ENCODE measurements at regions not wholly inside any gene's neighbourhood (a gene's known extent, or its start where the extent isn't known, plus 50 kb on each side); places are given as distances from the start of the nearest gene placed in this dataset.

DNA sequence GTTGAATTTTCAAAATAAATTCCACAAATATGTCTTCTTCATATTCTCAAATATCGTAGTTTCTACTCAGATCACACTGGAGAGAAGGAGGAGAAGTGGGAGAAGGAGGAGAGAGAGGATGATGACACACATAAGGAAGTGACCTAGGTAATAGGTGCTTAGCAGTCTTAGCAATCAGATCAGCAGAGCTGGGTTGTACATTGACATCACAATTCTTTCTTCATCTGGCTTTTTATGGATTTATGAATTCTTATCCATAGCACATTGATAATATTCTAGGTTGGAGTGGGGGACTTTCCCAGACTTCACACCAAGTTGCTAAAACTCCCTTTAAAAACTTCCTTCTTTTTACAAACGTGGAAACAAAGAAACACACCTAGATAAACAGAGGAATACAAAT, 86.9 kb downstream of the FGF9 start:
- Mint-ChIP-seq H3K4me1 (no peaks in the 10 kb centered on the region), H3K9me3 (no peaks in the 10 kb centered on the region), H3K4me3 (no peak overlapping the region), H3K27ac (no peak overlapping the region), H3K27me3 (peaks cover 4% of the 10 kb centered on the region), H3K36me3 (ENCODE audit: low read depth) (no peaks in the 10 kb centered on the region)
- no peak for ATAC-seq (replicated peaks)

DNA sequence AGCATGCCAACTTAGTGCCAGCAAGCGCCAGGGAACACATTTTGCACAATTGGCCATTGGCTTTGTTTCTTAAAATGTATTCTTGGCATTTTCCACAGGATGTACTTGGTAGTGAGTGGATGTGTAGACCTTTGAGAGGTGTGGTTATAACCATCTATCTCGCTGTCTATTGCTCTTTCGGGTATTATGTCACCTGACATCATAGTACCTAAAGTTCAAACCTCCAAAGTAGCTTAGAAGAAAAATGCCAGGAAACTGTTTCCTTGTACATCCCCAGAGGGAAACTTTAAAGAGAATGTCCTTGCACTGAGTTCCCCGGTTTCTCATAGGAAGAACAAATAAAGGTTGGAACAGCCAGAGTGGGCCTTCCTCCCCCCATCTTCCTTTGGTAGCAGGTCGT, 87.6 kb downstream of the FGF9 start:
- Mint-ChIP-seq H3K27ac (no peak overlapping the region), H3K36me3 (ENCODE audit: low read depth) (no peaks in the 10 kb centered on the region), H3K4me1 (no peaks in the 10 kb centered on the region), H3K27me3 (peaks cover 4% of the 10 kb centered on the region), H3K4me3 (no peak overlapping the region), H3K9me3 (no peaks in the 10 kb centered on the region)
- no peak for ATAC-seq (replicated peaks)

DNA sequence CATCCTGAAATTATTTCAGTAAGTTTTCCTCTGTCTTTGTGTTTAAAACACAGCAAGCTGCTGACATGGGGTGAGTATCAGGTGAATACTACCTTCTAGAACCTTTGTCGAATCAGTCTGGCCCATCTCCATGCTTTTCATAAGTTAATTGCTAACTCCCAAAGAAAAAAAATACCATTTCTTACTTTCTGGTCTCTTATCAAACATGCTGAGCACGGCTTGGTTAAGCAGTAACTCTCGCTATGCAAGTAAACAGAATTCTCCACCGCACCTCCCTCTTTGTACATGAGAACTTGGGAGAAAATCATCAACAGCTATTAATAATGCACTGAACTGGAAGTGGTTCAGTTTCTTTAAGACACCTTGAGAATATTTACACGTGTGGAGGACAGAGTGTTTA, 88.6 kb downstream of the FGF9 start:
- Mint-ChIP-seq H3K9me3 (no peaks in the 10 kb centered on the region), H3K27me3 (peaks cover 4% of the 10 kb centered on the region), H3K27ac (no peak overlapping the region), H3K36me3 (ENCODE audit: low read depth) (no peaks in the 10 kb centered on the region), H3K4me3 (no peak overlapping the region), H3K4me1 (no peaks in the 10 kb centered on the region)
- no peak for ATAC-seq (replicated peaks)

DNA sequence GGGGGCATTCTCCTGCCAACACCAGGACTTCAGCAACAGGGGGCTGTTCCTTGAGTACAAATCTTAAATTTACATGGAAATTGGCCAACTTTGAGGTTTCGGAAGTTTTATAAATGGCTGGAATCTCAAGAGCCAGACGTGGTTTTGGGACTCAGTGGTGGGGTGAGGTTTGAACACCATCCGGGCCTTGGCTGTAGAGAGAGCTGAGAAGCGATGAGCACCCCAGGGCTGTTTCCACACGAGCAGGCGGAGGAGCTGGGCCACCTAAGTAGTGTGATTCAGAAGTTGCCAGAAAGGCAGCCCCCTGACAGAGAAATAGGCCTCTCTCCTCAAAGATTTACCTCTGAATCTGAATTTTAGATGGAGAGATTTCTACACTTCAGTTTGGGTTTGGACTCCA, 89.0 kb downstream of the FGF9 start:
- H3K36me3 Mint-ChIP-seq (ENCODE audit: low read depth) = no peaks in the 10 kb centered on the region

DNA sequence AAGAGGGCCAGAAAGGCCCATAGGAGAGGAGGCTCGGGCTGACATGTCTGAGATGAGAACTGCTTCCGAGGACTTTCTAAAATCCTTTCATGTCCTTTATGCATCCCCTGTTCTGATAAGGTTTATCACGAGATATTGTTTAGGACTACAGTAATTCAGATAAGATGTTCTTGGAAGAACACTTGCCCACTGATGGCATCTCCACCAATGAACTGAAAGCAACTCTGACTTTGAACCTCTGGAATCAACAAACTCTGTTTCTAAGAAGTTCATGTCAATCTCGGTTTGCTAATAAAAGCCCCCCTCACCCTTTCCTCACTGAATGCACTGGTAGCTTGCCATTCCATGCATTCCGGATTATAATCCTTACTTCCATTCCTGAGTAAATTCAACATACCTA, 90.9 kb downstream of the FGF9 start:
- H3K9me3 Mint-ChIP-seq = no peaks in the 10 kb centered on the region
- H3K4me3 Mint-ChIP-seq = no peak overlapping the region
- H3K27ac Mint-ChIP-seq = no peak overlapping the region
- no peak for ATAC-seq (replicated peaks)
- no peaks in the 10 kb centered on the region for H3K27me3 Mint-ChIP-seq
- no peaks in the 10 kb centered on the region for H3K36me3 Mint-ChIP-seq (ENCODE audit: low read depth)
- no peaks in the 10 kb centered on the region for H3K4me1 Mint-ChIP-seq

More for the DNA sequence above, 89.0 kb downstream of the FGF9 start:
- no peak for ATAC-seq (replicated peaks)
- no peak overlapping the region for H3K4me3 Mint-ChIP-seq
- H3K4me1 Mint-ChIP-seq = no peaks in the 10 kb centered on the region
- peaks cover 4% of the 10 kb centered on the region for H3K27me3 Mint-ChIP-seq
- H3K9me3 Mint-ChIP-seq = no peaks in the 10 kb centered on the region
- no peak overlapping the region for H3K27ac Mint-ChIP-seq

DNA sequence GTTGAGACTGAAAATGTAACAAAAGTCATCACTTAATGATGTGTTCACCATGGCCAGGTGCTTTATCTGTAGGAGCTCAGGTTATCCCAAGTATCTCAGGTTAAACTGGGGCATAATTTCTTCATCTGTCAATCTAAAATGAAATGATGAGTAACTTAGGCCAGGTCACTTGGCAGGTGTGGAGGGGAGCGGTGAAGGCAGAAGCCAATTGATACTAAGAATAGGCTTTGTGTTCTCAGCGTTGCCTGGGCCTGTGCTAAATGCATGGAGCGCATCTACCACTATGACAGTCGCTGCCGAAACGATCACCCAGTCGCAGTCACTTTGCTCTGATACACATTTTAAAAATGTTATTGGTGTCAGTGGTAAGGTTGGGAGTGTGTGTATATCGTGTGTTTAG, 91.6 kb downstream of the FGF9 start:
- ATAC-seq (replicated peaks) = no peak
- Mint-ChIP-seq H3K27ac (no peak overlapping the region), H3K4me3 (no peak overlapping the region)

DNA sequence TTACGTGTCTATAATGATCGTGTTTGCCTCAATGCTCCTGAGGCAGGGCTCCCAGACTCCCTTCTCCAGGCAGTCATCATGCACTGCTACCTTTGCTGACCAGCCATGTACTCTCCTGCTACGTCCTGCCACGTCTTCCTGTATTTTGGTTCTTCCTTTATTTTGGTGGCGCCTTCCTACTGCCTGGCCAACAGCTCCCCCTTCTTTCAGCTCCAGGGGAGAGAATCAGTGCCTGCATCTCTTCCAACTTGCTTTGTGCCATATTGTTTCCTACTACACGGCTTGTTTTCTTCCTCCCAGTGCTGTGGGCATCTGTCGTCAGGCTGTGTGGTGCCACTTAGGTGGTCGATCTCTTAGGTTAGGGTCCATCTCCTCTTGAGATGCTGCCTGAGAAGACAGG, 96.2 kb downstream of the FGF9 start:
- no peak for ATAC-seq (replicated peaks)
- H3K4me1 Mint-ChIP-seq = no peaks in the 10 kb centered on the region
- H3K27ac Mint-ChIP-seq = no peak overlapping the region

More for the DNA sequence above, 91.6 kb downstream of the FGF9 start:
- no peaks in the 10 kb centered on the region for H3K9me3 Mint-ChIP-seq
- H3K27me3 Mint-ChIP-seq = no peaks in the 10 kb centered on the region
- H3K36me3 Mint-ChIP-seq (ENCODE audit: low read depth) = no peaks in the 10 kb centered on the region
- no peaks in the 10 kb centered on the region for H3K4me1 Mint-ChIP-seq

DNA sequence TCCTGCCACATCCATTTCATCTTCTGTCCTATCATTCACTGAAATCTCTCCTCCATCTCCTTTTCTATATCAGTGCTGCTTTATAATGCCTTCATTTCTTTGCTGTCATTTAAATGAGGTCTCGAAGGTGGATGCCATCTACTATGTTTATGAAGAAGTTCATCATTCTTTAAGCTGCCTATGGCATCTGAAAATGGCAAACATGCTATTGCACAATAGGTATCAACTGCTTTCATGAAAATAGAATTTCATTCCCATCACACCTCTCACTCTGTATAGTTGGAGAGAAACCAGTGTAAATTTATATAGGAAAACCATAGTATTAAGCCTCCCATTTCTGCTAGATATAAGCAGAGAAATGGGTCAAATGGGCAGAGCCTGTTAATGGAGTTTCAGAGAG, 100.2 kb downstream of the FGF9 start:
- ATAC-seq (replicated peaks) = no peak
- Mint-ChIP-seq H3K36me3 (ENCODE audit: low read depth) (no peaks in the 10 kb centered on the region), H3K9me3 (peaks cover 5% of the 10 kb centered on the region), H3K27ac (no peak overlapping the region), H3K4me1 (no peaks in the 10 kb centered on the region), H3K27me3 (peaks cover 27% of the 10 kb centered on the region), H3K4me3 (no peak overlapping the region)

More for the DNA sequence above, 96.2 kb downstream of the FGF9 start:
- no peak overlapping the region for H3K4me3 Mint-ChIP-seq
- peaks cover 12% of the 10 kb centered on the region for H3K27me3 Mint-ChIP-seq
- H3K9me3 Mint-ChIP-seq = peaks cover 5% of the 10 kb centered on the region
- H3K36me3 Mint-ChIP-seq (ENCODE audit: low read depth) = no peaks in the 10 kb centered on the region

DNA sequence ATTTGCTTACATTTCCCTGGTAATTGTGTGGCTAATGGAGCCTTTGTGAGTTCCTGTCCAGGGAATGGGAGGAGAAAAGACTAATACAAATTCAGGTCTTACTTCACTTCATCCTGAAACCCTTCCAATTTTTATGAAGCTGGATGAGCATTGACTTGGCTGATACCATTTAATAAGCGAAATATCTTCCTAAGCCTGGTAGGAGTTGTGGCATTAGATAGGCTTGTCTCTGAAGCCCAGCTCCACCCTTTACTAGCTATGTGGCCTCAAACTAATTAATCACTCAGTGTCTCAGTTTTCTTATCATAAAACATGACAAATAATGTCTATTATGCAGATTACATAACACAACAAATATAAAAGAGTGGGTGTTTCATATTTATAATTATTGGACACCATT, 106.3 kb downstream of the FGF9 start:
- peaks cover 4% of the 10 kb centered on the region for H3K9me3 Mint-ChIP-seq
- H3K27me3 Mint-ChIP-seq = peaks cover 16% of the 10 kb centered on the region
- H3K27ac Mint-ChIP-seq = no peak overlapping the region
- ATAC-seq (replicated peaks) = no peak
- H3K36me3 Mint-ChIP-seq (ENCODE audit: low read depth) = no peaks in the 10 kb centered on the region
- no peaks in the 10 kb centered on the region for H3K4me1 Mint-ChIP-seq
- H3K4me3 Mint-ChIP-seq = no peak overlapping the region

DNA sequence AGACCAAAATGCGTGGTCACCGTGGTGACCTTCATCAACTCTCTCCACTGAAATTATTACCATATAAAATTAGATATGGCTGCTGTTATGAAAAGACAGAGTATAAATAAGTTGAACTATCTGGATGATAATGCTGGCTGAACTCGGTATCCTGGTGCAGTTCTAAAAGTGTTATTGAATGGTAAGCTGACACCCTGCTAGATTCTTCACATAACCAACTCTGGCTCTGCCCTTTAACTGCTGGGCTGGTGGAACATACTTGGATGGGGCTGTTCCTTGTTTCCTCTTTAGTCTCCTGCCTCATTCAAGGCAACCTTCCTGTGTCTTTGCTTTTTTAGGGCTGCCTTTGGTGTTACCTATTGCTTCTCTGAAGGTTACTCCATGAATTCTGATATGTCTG, 106.9 kb downstream of the FGF9 start:
- no peaks in the 10 kb centered on the region for H3K4me1 Mint-ChIP-seq
- peaks cover 16% of the 10 kb centered on the region for H3K27me3 Mint-ChIP-seq
- no peak overlapping the region for H3K27ac Mint-ChIP-seq
- no peaks in the 10 kb centered on the region for H3K36me3 Mint-ChIP-seq (ENCODE audit: low read depth)
- H3K4me3 Mint-ChIP-seq = no peak overlapping the region
- ATAC-seq (replicated peaks) = no peak
- H3K9me3 Mint-ChIP-seq = peaks cover 4% of the 10 kb centered on the region

DNA sequence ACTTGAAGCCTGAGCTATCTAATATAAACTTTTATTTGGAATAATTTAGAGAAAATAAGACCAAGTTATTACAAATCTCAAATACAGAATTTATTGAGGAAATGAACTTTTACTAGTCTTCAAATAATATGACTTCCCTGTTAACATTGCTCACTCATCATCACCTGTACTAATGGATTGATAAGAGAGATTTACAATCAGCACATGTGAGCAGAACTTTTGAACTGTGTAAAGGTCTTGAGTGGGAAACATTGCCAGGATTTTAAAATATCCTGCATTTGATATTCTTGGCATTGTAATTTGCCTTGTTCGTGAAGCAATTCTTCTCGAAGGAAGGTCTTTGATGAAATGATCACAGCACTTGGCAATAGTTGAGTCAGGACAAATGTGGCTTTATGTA, 111.9 kb downstream of the FGF9 start:
- Mint-ChIP-seq H3K9me3 (peaks cover 4% of the 10 kb centered on the region), H3K4me1 (no peaks in the 10 kb centered on the region), H3K4me3 (no peak overlapping the region), H3K27ac (no peak overlapping the region), H3K27me3 (peaks cover 3% of the 10 kb centered on the region), H3K36me3 (ENCODE audit: low read depth) (no peaks in the 10 kb centered on the region)
- no peak for ATAC-seq (replicated peaks)

DNA sequence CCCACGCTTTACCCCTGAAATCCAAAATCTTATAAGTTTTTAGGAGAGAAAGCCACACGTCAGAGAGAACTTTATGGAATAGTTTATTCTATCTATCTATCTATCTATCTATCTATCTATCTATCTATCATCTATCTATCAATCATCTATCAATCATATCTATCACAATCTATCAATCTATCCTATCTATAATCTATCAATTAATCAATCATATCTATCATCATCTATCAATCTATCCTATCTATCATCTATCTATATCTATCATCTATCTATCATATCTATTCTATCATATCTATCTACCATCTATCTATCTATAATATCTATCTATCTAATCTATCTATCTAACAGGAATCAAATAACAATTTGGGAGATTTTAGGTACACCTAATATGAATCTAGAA, 115.1 kb downstream of the FGF9 start:
- no peak overlapping the region for H3K27ac Mint-ChIP-seq
- no peaks in the 10 kb centered on the region for H3K9me3 Mint-ChIP-seq
- no peak for ATAC-seq (replicated peaks)
- H3K27me3 Mint-ChIP-seq = peaks cover 6% of the 10 kb centered on the region
- no peak overlapping the region for H3K4me3 Mint-ChIP-seq
- H3K4me1 Mint-ChIP-seq = no peaks in the 10 kb centered on the region
- H3K36me3 Mint-ChIP-seq (ENCODE audit: low read depth) = no peaks in the 10 kb centered on the region

DNA sequence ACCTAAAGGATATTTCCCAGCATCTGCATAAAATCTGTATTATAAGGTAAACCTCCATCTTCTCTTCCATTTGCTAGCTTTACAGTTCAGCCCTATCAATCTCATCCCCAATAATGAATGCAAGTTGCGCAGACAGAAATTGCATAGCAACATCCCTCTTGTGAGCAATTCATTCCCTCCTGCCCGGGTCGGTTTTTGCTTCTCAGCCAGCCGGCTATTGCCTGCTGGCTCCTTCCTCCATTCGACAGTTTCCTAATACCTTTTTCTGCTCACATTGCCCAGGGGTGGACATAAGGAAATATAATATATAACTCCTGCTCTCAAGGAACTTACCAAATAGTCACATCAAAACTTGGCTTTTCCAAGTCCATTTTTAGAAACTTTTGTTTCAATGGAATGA, 125.2 kb downstream of the FGF9 start:
- no peak overlapping the region for H3K27ac Mint-ChIP-seq
- no peak for ATAC-seq (replicated peaks)
- peaks cover 4% of the 10 kb centered on the region for H3K27me3 Mint-ChIP-seq
- no peaks in the 10 kb centered on the region for H3K36me3 Mint-ChIP-seq (ENCODE audit: low read depth)
- no peaks in the 10 kb centered on the region for H3K9me3 Mint-ChIP-seq
- H3K4me1 Mint-ChIP-seq = no peaks in the 10 kb centered on the region
- H3K4me3 Mint-ChIP-seq = no peak overlapping the region

DNA sequence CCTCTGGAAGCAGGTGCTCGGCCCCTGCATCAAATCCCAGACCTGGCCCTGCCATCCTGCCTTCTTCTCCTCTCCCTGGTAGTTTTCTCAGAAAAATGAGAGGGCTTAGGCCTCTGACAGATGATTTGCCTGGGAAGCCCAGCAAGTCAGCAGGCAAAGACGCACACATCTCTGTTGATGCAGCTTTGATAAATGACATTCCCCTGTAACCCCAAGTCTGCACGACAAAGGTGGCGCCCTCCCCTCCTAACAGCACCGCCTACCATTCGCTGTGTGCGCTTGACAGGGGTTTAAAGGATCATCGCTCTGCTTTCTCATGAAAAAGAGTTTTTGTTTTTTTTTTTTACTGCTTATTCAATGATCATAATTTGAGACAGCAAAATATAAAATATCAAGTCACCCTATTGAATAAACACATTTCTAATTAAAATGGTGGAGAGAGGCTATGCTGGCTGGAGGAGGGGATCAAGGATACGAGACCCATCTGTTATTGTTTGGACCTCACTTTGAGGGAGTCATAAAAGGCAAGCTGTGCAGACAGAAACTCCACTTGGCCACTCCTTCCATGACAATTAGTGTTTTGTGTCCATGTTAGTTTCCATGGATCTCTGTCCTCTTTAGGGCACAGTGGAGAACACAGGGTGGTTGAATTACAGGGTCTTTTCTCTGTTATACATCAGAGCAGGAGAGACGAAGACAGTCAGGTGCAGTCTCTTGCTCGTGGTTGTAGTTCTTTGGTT, 126.1 kb downstream of the FGF9 start:
- H3K9me3 Mint-ChIP-seq = no peaks in the 10 kb centered on the region
- no peaks in the 10 kb centered on the region for H3K4me1 Mint-ChIP-seq
- H3K4me3 Mint-ChIP-seq = no peak overlapping the region
- H3K36me3 Mint-ChIP-seq (ENCODE audit: low read depth) = no peaks in the 10 kb centered on the region
- peaks cover 4% of the 10 kb centered on the region for H3K27me3 Mint-ChIP-seq
- no peak overlapping the region for H3K27ac Mint-ChIP-seq
- no peak for ATAC-seq (replicated peaks)

DNA sequence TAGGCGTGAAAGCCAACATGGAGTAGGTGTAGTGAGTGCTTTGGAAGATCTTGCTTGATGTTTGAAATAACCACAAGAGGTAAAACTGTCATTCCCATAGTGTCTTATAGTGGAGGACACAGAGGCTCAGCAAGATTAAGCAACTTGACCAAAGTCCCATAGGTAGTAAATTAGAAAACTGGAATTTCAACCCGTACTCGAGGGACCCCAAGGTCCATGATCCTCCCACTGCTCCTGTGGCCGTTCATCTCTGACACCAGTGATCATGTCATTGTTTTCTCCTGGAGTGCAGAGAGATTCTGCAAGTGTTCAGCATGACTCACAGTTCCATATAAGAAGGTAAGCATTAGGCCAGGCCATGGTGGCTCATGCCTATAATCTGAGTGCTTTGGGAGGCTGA, 126.9 kb downstream of the FGF9 start:
- Mint-ChIP-seq H3K27ac (no peak overlapping the region), H3K27me3 (peaks cover 2% of the 10 kb centered on the region), H3K9me3 (no peaks in the 10 kb centered on the region), H3K4me1 (no peaks in the 10 kb centered on the region), H3K36me3 (ENCODE audit: low read depth) (no peaks in the 10 kb centered on the region), H3K4me3 (no peak overlapping the region)
- no peak for ATAC-seq (replicated peaks)

DNA sequence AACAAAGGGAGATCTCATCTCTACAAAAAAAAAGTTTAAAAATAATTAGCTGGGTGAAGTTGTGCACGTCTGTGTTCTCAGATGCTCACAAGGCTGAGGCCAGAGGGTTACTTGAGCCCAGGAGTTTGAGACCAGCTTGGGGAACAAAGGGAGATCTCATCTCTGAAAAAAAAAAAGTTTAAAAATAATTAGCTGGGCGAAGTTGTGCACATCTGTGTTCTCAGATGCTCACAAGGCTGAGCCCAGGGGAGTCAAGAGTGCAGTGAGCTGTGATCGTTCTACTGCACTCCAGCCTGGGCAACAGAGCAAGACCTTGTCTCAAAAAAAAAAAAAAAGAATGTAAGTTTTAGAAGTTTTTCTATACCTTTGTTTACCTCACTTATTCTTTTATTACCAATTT, 127.3 kb downstream of the FGF9 start:
- no peaks in the 10 kb centered on the region for H3K9me3 Mint-ChIP-seq
- no peak for ATAC-seq (replicated peaks)
- no peaks in the 10 kb centered on the region for H3K27me3 Mint-ChIP-seq
- no peak overlapping the region for H3K27ac Mint-ChIP-seq
- no peaks in the 10 kb centered on the region for H3K4me1 Mint-ChIP-seq
- H3K36me3 Mint-ChIP-seq (ENCODE audit: low read depth) = no peaks in the 10 kb centered on the region
- H3K4me3 Mint-ChIP-seq = no peak overlapping the region
